GM12872 (cell line): ENCODE measurements at regions not wholly inside any gene's neighbourhood (a gene's known extent, or its start where the extent isn't known, plus 50 kb on each side); places are given as distances from the start of the nearest gene placed in this dataset.

ENCODE experiments used
- TF ChIP-seq, protein P1 (sequence below): IDR thresholded peaks from 3 replicates; pipeline ENCODE4 v1.5.1; 2011; ENCODE audit warnings: low read depth, mild to moderate bottlenecking, low read length, moderate library complexity; ENCODE audit not compliant: insufficient read depth

DNA sequence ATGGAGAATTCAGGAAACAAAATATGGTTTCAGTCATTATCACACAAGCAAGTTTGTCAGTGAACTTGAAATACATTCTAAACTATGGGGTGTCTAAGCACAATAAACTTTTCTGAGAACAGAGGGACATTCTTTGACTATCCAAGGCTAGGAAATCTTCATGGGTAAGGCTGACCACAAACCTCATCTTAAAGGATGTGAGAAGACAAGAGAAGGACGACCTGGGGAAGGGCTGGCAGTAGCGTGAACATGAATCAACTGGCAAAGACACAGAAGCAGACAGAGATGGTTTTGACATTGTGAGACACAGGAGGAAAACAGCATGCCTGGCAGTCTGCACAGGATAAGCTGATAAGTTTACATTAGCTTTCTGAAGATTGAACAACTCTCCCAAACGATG, 752.4 kb upstream of the SLC8A1 start:
- TF ChIP-seq, protein P1, sequence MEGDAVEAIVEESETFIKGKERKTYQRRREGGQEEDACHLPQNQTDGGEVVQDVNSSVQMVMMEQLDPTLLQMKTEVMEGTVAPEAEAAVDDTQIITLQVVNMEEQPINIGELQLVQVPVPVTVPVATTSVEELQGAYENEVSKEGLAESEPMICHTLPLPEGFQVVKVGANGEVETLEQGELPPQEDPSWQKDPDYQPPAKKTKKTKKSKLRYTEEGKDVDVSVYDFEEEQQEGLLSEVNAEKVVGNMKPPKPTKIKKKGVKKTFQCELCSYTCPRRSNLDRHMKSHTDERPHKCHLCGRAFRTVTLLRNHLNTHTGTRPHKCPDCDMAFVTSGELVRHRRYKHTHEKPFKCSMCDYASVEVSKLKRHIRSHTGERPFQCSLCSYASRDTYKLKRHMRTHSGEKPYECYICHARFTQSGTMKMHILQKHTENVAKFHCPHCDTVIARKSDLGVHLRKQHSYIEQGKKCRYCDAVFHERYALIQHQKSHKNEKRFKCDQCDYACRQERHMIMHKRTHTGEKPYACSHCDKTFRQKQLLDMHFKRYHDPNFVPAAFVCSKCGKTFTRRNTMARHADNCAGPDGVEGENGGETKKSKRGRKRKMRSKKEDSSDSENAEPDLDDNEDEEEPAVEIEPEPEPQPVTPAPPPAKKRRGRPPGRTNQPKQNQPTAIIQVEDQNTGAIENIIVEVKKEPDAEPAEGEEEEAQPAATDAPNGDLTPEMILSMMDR, result no peak

DNA sequence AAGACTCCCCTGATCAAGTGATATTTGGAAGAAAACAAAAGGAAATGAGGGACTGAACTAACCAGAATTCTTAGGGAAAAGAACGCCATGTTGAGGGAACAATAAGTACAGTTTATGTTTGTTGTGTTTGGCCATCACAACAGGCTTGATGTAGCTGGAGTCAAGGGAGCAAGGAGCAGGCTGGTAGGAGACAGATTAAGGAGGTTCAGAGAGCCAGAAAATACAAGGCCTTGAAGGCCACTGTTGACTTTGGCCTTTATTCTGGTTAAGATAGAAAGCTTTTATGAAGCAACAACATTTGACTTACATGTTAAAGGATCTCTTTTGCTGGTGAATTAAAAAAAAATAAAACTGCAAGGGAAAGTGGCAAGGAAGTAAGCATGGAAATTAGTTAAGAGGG, 754.1 kb upstream of the SLC8A1 start:
- TF ChIP-seq, protein P1, result no peak

DNA sequence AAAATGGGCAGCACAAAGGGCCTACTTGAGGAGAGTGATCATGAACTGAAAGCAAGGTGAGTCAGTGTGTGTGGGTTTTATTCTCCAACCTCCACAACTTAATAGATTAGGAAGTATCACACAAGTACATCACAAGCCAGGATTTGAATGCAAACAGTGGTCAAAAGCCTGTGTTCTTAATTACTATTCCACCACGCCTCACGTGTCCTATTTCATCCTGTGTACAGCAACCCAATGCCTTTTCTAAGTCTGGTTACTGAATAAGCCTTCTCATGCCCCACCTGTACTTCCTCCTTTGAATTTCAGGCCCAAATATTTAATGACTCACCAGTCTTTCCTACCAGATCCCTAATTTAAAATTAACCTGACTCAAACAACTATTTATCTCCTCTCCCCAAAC, 755.7 kb upstream of the SLC8A1 start:
- TF ChIP-seq, protein P1, result no peak

DNA sequence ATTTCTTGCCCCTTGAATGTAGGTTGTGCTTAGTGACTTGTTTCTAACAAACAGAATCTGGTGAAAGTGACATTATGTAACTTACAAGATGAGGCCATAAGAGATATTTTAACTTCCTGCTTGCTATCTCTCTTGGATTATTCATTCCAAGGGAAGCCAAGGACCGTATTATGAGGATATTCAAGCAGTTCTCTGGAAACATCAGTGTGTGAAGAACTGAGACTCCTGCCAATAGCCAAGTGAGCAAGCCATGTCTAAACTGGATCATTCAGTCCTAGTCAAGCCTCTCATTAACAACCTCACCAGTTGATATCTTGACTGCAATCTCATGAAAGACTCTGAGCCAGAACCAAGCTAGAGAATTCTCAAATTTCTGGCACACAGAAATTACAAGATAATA, 765.1 kb upstream of the SLC8A1 start:
- TF ChIP-seq, protein P1, result no peak

DNA sequence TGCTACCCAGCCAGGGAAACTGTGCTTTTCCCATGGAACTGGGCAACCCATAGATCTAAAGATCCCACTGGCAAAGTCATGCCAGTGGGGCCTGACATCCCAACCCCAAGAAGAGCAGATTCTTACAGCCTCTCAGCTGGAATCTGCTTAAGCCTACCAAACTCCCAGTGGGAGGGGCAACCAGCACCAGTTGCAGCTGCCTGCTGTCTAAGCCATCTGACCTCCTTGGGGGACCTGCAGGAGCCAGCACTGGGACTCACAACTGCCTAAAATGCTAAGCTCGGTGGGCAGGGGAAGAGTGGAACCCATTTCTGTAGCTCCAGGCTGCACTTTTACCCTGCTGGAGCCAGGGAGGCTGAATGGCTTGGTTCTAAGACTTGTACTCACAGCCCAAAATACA, 770.7 kb upstream of the SLC8A1 start:
- TF ChIP-seq, protein P1, result no peak

DNA sequence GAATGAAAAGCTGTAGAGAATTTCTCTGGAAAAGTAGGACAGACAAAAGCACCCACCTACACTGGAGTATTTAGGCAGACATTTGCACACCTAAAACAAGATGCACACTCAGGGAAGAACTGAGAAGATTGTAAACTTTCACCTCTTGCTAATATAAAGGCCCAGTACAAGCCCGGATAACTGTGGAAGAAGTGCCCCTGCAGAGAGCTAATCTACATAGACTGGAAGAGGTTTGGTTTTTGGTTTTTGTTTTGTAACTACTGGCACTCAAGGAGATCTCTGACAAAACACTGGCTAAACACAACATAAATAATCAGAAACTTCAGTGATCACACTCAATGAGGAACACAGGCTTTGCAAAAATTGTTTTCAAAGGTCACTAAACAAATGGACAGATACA, 782.2 kb upstream of the SLC8A1 start:
- TF ChIP-seq, protein P1, result no peak

DNA sequence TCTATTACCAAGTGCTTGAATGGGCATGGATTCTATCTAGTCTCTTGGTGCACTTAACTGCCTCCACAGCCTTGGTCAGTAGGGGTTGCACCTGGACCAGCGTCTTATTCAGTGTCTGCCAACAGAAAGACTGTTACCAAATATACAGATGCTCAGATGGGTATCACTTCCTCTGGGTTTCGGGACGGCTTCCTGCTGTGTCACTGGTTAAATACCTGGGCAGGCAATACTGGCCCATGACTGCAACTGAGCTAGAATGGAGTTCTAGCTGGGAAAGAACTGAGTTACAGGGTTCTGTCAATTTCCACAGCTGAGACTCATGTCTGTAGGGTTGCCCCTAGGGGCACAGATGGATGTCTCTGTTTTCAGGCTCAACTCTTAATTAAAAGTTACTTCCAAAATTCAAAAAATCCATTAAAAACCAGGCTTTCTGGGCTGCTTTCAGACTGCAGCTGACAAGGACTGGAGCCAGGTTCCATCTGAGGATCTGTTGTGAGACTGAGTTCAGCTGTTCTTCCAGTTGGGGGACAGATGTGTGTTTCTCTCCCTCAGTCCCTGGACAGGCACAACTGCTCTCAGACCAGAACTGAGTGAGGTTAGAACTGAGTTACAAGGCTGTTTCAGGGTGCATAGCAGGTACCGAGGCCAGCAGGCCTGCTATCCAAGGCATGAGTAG, 789.6 kb upstream of the SLC8A1 start:
- TF ChIP-seq, protein P1, result no peak
